Skeletal muscle tissue (tissue), 3 donors: ENCODE measurements at regions not wholly inside any gene's neighbourhood (a gene's known extent, or its start where the extent isn't known, plus 50 kb on each side); places are given as distances from the start of the nearest gene placed in this dataset.

Experiments used
- H3K27ac ChIP-seq: one replicate; pipeline ENCODE4 v1.7.0; 2013; ENCODE audit warnings: mild to moderate bottlenecking, low read depth, low read length, inconsistent platforms
- H3K27me3 ChIP-seq, 3 donors: one replicate each; pipeline ENCODE4 v1.7.0; 2013; ENCODE audit warnings: low read length in 3 of 3; ENCODE audit not compliant: control insufficient read depth in 3 of 3, insufficient read depth in 3 of 3
- H3K36me3 ChIP-seq, 3 donors: one replicate each; pipeline ENCODE4 v1.7.0; 2013; ENCODE audit warnings: low read length in 3 of 3; ENCODE audit not compliant: control insufficient read depth in 3 of 3, insufficient read depth in 3 of 3
- H3K4me1 ChIP-seq, 3 donors: one replicate each; pipeline ENCODE4 v1.7.0; 2013; ENCODE audit warnings: low read length in 3 of 3, mild to moderate bottlenecking in 3 of 3; ENCODE audit not compliant: control insufficient read depth in 3 of 3, insufficient read depth in 3 of 3
- H3K4me3 ChIP-seq, 3 donors: one replicate each; pipeline ENCODE4 v1.7.0; 2013; ENCODE audit warnings: low read length in 3 of 3
- H3K9ac ChIP-seq, 3 donors: one replicate each; pipeline ENCODE4 v1.7.0; 2013; ENCODE audit warnings: low read length in 3 of 3, mild to moderate bottlenecking in 3 of 3, moderate library complexity in 2 of 3, low read depth in 1 of 3
- H3K9me3 ChIP-seq, 3 donors: one replicate each; pipeline ENCODE4 v1.7.0; 2013; ENCODE audit warnings: low read length in 3 of 3; ENCODE audit not compliant: control insufficient read depth in 3 of 3
- donor health status: Osteomylitis.

DNA sequence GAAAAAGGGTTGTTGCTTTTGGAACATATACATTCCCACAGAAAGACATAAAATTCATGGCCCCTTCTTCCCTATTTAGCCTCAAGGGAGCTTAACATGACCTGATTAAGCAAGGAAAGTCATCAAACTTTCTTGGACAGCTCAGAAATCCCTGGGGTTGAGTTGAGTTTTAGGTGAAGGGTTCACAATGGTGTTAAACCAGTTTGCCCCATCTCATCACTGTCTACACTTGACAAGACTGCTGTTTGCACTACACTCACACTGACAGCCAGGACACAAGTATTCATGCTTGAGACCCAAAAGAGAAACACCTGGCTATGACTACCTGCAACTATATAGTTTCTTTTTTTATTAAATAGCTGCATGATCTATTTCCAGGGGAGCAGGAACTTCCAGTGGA is 209.8 kb upstream of the TMEM45B start:
- no peaks in the 10 kb centered on the region for H3K27me3 ChIP-seq
- no peak overlapping the region for H3K4me3 ChIP-seq
- H3K9ac ChIP-seq, result no peak overlapping the region
- H3K9me3 ChIP-seq, result no peaks in the 10 kb centered on the region
- no peak overlapping the region for H3K27ac ChIP-seq
- H3K36me3 ChIP-seq, result no peaks in the 10 kb centered on the region
- H3K4me1 ChIP-seq, result no peaks in the 10 kb centered on the region

DNA sequence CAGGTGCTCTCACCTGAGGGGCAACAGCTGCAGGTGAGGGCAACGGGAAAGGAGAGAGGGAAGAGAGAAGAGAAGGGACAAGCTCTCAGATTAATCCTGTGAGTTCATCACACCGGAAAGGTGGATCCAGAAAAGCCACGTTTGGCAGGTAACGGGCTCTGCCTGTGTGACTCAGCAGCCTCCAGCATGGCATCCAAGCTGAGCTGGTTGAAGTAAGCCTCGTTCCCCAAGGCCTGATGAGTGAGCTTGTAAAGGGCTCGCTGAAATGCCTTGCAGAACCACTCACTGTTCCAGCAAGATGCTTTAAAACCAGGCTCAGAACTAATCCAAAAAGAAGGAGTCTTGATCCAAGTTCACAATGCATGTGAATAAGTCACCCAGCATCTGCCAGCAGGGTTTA is 206.9 kb upstream of the TMEM45B start:
- Histone ChIP-seq H3K9me3 (no peaks in the 10 kb centered on the region), H3K36me3 (no peaks in the 10 kb centered on the region), H3K4me3 (no peak overlapping the region)

DNA sequence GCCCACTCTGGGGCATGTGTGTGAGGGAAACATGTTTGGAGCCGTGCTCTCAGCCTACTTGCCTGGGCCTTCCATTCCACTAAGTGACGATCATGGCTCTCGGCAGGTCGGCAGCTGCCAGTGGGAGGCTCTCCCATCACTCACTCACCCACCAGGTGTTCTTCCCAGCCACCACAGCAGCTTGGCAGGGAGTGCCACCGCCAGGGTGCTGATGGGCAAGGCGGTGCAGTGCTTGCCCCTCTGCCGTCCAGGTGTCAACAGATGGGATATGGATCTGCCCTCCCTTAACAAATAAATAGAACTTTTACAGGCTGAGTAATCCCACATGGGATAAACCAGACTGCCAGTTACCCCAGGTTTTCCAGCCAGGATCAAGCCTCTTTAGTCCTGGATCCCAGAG is 205.5 kb upstream of the TMEM45B start:
- H3K27me3 ChIP-seq, result no peaks in the 10 kb centered on the region
- no peak overlapping the region for H3K9ac ChIP-seq
- no peaks in the 10 kb centered on the region for H3K9me3 ChIP-seq
- no peaks in the 10 kb centered on the region for H3K4me1 ChIP-seq
- H3K36me3 ChIP-seq, result no peaks in the 10 kb centered on the region
- H3K27ac ChIP-seq, result no peak overlapping the region
- no peak overlapping the region for H3K4me3 ChIP-seq

More for the DNA sequence above, 206.9 kb upstream of the TMEM45B start:
- Histone ChIP-seq H3K27me3 (no peaks in the 10 kb centered on the region), H3K9ac (no peak overlapping the region), H3K27ac (no peak overlapping the region), H3K4me1 (no peaks in the 10 kb centered on the region)

DNA sequence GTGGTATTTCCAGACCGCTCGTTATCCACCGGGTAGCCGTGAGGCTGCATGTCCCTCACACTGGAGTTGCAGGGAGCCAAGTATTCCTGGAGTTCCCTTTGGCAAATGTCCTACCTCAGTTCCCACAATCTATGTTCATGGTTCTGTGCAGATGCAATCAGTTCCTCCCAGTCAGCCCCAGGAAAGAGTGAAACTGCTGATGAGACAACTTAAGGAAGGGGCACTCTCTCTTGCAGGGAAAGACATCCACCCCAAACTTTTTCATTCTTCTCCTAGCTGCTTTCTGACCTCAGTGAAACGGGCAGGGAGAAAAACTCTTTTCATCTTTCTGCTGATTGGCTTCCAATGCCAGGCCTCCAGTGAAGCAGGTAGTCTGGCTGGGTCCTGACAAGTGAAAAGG is 205.1 kb upstream of the TMEM45B start:
- Histone ChIP-seq H3K27ac (no peak overlapping the region), H3K4me1 (no peaks in the 10 kb centered on the region), H3K27me3 (no peaks in the 10 kb centered on the region), H3K36me3 (no peaks in the 10 kb centered on the region), H3K4me3 (no peak overlapping the region), H3K9ac (no peak overlapping the region), H3K9me3 (no peaks in the 10 kb centered on the region)

DNA sequence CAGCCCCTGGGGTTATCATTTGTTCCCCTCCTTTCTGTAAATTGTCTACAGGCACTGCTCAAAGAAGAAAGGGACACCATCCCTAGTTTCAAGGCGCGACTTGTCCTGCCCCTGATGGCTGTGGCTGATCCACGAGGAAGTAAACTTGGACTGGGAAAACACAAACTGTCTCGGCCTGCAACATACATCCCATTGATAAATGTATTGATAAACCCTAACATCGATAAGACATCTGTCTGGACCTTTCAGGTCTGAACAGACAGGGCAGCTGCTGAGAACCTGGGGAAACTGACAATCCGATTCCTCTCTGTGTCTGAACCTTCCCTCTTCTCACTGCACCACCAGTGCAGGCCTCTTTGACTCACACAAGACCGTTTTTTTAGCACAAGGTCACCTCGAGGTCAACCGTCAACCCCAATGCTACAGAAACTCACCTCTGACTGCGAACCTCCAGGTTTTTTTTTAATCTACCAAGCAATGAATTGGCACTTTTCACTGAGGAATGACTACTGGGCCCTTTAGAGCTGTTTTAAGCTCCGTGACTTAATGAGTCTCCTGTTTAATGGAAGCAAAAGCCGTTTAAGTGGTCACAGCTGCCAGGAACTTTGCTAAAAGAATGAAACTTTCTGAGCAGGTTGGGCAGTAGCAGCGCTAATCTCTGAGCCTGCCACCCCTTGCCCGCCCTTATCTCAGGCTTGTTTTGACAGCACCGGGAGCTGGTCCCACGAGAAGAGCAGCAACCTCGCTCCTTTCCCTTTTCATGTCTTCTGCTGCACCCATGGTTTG is 203.8 kb upstream of the TMEM45B start:
- no peak overlapping the region for H3K9ac ChIP-seq
- no peak overlapping the region for H3K27ac ChIP-seq
- no peak overlapping the region for H3K4me3 ChIP-seq
- H3K9me3 ChIP-seq, result no peaks in the 10 kb centered on the region
- H3K36me3 ChIP-seq, result no peaks in the 10 kb centered on the region
- H3K27me3 ChIP-seq, result no peaks in the 10 kb centered on the region
- H3K4me1 ChIP-seq, result no peaks in the 10 kb centered on the region

DNA sequence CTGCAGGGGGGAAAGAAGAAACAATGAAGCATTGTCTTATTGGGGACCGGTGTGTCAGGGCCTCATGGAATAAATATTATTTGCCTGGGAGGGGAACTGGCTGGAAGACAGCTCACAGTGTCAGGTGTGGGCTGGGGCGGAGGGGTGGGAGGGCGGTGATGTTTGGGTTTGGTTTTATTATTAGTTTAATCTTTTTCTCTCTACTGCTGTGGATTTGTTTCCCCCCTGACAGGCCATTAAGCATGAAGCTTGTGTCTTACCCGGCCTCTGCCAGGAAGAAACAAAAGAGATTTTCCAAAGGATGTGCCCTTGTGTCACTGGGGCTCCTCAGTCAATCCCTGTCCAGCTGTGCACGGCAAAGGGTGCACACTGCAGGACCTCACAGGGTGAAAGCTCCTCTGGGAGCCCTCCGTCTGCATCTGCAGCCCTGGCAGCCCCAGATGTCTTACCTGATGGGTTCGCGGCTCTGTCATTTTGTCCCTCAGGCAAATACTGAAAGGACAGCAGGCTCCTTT is 203.1 kb upstream of the TMEM45B start:
- no peak overlapping the region for H3K9ac ChIP-seq
- no peak overlapping the region for H3K4me3 ChIP-seq
- no peaks in the 10 kb centered on the region for H3K4me1 ChIP-seq
- H3K27ac ChIP-seq, result no peak overlapping the region
- H3K9me3 ChIP-seq, result no peaks in the 10 kb centered on the region
- peaks cover 0 to 5% (median 0%) of the 10 kb centered on the region in 3 donors for H3K27me3 ChIP-seq
- no peaks in the 10 kb centered on the region for H3K36me3 ChIP-seq

DNA sequence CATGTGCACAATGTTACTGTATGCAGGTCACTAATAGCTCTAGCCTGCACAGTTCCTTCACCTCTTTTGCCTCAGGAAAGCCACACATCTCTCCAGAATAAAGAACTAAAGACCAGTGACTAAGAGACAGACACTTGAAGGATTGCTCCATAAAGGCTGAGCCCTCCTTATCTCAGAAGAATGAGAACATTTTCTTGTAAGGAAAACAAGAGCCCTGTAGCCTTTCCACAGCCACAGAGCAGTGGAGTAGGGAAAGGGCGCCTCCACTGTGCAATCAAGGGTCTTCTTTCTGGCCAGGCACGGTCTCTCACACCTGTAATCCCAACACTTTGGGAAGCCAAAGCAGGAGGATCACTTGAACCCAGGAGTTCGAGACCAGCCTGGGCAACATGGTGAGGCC is 202.6 kb upstream of the TMEM45B start:
- Histone ChIP-seq H3K4me3 (no peak overlapping the region), H3K36me3 (no peaks in the 10 kb centered on the region), H3K27ac (no peak overlapping the region), H3K9ac (no peak overlapping the region), H3K4me1 (no peaks in the 10 kb centered on the region), H3K27me3 (peaks cover 0 to 6% (median 0%) of the 10 kb centered on the region in 3 donors), H3K9me3 (no peaks in the 10 kb centered on the region)

DNA sequence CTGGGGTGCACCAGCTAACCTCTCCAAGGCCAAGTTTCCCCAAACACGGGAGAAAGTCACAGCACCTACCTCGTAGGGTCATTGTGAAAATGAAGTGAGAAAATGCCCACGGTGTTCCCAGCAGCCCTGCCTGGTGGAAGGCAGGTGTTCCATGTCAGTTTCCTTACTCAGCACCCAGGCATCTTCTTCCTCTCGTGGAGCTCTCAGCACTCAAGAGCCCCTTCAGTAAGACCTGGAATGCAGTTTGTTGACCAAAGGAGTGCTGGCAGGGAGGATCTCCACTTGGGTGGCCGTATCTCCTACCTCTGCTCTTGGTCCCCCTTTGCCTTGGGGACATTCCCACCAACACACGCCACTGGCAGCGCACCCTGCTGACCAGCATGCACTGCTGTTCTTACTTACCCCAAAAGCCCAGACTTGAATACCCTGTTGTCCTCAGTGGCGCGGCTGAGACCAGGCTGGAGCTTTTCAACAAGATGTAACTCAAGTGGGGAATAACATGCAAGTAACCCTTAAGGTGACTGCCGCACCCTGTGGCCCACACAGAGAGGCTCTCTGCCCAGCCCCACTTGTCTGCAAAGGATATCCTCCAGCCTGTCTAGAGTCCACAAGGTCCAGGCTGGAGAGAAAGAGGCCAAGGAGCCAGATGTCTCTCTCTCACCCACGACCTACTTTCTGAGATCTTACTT is 201.2 kb upstream of the TMEM45B start:
- Histone ChIP-seq H3K9me3 (no peaks in the 10 kb centered on the region), H3K27ac (no peak overlapping the region), H3K27me3 (peaks cover 0 to 6% (median 0%) of the 10 kb centered on the region in 3 donors), H3K4me1 (no peaks in the 10 kb centered on the region), H3K9ac (no peak overlapping the region), H3K36me3 (no peaks in the 10 kb centered on the region), H3K4me3 (no peak overlapping the region)

DNA sequence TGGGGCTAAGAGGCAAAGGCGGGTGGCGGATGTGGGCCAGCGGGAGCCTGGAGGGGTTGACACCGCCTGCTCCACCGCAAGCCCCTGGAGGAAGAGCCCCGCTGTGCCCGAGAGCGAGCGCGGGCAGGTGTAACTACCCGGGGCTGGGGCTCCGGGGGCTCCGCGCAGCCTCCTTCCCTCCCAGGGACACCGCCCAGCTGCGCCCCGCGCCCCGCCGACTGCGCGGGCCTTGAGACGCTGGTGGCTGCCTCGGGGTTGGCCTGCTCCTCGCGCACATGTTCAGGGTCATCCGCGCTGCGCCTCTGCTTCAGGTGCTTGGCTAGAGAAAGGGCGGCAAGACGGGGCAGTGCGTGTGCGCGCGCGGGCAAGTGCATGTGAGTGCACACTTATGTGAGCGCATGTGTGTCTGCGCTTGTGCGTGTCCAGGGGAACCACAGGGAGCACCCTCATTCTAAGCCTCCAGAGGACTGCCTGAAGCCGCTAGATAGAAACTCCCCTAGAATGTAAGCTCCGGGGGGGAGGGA is 197.5 kb upstream of the TMEM45B start:
- Histone ChIP-seq H3K27ac (no peak overlapping the region), H3K4me1 (no peaks in the 10 kb centered on the region), H3K9me3 (no peaks in the 10 kb centered on the region), H3K9ac (no peak overlapping the region), H3K27me3 (peaks cover 0 to 6% (median 0%) of the 10 kb centered on the region in 3 donors), H3K36me3 (no peaks in the 10 kb centered on the region), H3K4me3 (no peak overlapping the region)
